SU-DHL-6 (cell line): ENCODE measurements at regions not wholly inside any gene's neighbourhood (a gene's known extent, or its start where the extent isn't known, plus 50 kb on each side); places are given as distances from the start of the nearest gene placed in this dataset.
"Not testable (repeated sequence)": the region's sequence is repeated elsewhere in the genome, so short reads cannot be mapped to it uniquely, and the experiment has no call there.

ENCODE experiments used
- H2AFZ ChIP-seq: fragments of 200-600 bp; sonication (generic); 2 replicates; pipeline ENCODE4 v1.6.1; 2014; ENCODE audit warnings: low read depth, mild to moderate bottlenecking, moderate library complexity, mixed read lengths, antibody characterized with exemption, low read length; ENCODE audit not compliant: severe bottlenecking
- H3F3A ChIP-seq: fragments of 200-600 bp; shearing (Covaris generic); 2 replicates; pipeline ENCODE4 v1.6.0; 2016; ENCODE audit warnings: antibody characterized with exemption, mild to moderate bottlenecking; ENCODE audit not compliant: insufficient read depth
- H3K27ac ChIP-seq: fragments of 200-600 bp; sonication (generic); 2 replicates; pipeline ENCODE4 v1.5.1; 2016; ENCODE audit warnings: low read depth, mild to moderate bottlenecking, low read length, moderate library complexity, mixed read lengths
- H3K27me3 ChIP-seq: fragments of 200-600 bp; sonication (generic), shearing (Covaris generic); 2 replicates; pipeline ENCODE4 v1.6.0; 2014; ENCODE audit warnings: mild to moderate bottlenecking, low read length
- H3K36me3 ChIP-seq: fragments of 200-600 bp; sonication (generic); 2 replicates; pipeline ENCODE4 v1.6.1; 2014; ENCODE audit warnings: mild to moderate bottlenecking, low read length, mixed read lengths
- H3K4me2 ChIP-seq: fragments of 300-600, 200-600 bp; shearing (Covaris generic), sonication (generic); 2 replicates; pipeline ENCODE4 v1.6.0; 2014; ENCODE audit warnings: low read length, low read depth, mild to moderate bottlenecking; ENCODE audit not compliant: poor library complexity, severe bottlenecking
- H3K4me3 ChIP-seq: fragments of 200-600 bp; sonication (generic); 2 replicates; pipeline ENCODE4 v1.5.1; 2014; ENCODE audit warnings: antibody characterized with exemption, low read length, mild to moderate bottlenecking, mixed read lengths; ENCODE audit not compliant: insufficient read depth, poor library complexity, severe bottlenecking
- H3K79me2 ChIP-seq: fragments of 200-600 bp; sonication (generic); 2 replicates; pipeline ENCODE4 v1.6.1; 2014; ENCODE audit warnings: mild to moderate bottlenecking, low read length, moderate library complexity; ENCODE audit not compliant: insufficient read depth
- H3K9ac ChIP-seq: fragments of 200-600 bp; sonication (generic); 2 replicates; pipeline ENCODE4 v1.7.0; 2014; ENCODE audit warnings: mild to moderate bottlenecking, low read length
- H3K9me2 ChIP-seq: fragments of 200-600 bp; sonication (generic); replicated peaks from 2 replicates; pipeline ENCODE4 v1.6.1; 2014; ENCODE audit warnings: low read length; ENCODE audit not compliant: insufficient read depth
- H3K9me3 ChIP-seq: fragments of 200-600 bp; sonication (generic); 2 replicates; pipeline ENCODE4 v1.6.1; 2014; ENCODE audit warnings: low read length, mixed read lengths; ENCODE audit not compliant: insufficient read depth
- H4K20me1 ChIP-seq: fragments of 200-600 bp; sonication (generic); 2 replicates; pipeline ENCODE4 v1.6.1; 2014; ENCODE audit warnings: low read depth, mild to moderate bottlenecking, antibody characterized with exemption, low read length, moderate library complexity, mixed read lengths
- CTCF ChIP-seq: fragments of 200-600 bp; sonication (generic); IDR thresholded peaks from one replicate; pipeline ENCODE4 v1.5.1; 2017; ENCODE audit warnings: antibody characterized with exemption, mild to moderate bottlenecking, low read length, moderate library complexity; ENCODE audit not compliant: insufficient read depth, poor library complexity, severe bottlenecking
- EZH2phosphoT487 ChIP-seq: fragments of 200-600 bp; sonication (generic), shearing (Covaris generic); conservative IDR thresholded peaks from 2 replicates; pipeline ENCODE4 v1.6.1; 2018; ENCODE audit warnings: mild to moderate bottlenecking, antibody characterized with exemption, low read length, moderate library complexity, mixed read lengths

- no peak overlapping the region for H3K4me2 ChIP-seq
- H3K9me3 ChIP-seq = no peaks in the 10 kb centered on the region
- no peak overlapping the region for H3K4me3 ChIP-seq
- H4K20me1 ChIP-seq = no peaks in the 10 kb centered on the region
- no peaks in the 10 kb centered on the region for H3K9me2 ChIP-seq
- H3K27me3 ChIP-seq = no peaks in the 10 kb centered on the region
- no peak overlapping the region for H2AFZ ChIP-seq
- H3K36me3 ChIP-seq = no peaks in the 10 kb centered on the region
- H3F3A ChIP-seq = no peaks in the 10 kb centered on the region
- no peak overlapping the region for H3K27ac ChIP-seq
- TF ChIP-seq EZH2phosphoT487 (no peak), CTCF (no peak)
- no peaks in the 10 kb centered on the region for H3K79me2 ChIP-seq
- no peak overlapping the region for H3K9ac ChIP-seq
These were observed 118.9 kb upstream of the EGR2 start for GRCh38 chr10:62935022-62935421.

GRCh38 chr10:62934258-62934657 lies 118.1 kb upstream of the EGR2 start:
- no peaks in the 10 kb centered on the region; the same call in 1 of the 2 replicates for H3F3A ChIP-seq
- no peaks in the 10 kb centered on the region for H3K27me3 ChIP-seq
- H3K9me3 ChIP-seq = no peaks in the 10 kb centered on the region
- no peak overlapping the region for H3K4me2 ChIP-seq
- H3K79me2 ChIP-seq = no peaks in the 10 kb centered on the region
- H3K4me3 ChIP-seq = no peak overlapping the region
- H2AFZ ChIP-seq = no peak overlapping the region
- no peak overlapping the region for H3K9ac ChIP-seq
- H4K20me1 ChIP-seq = no peaks in the 10 kb centered on the region
- H3K36me3 ChIP-seq = no peaks in the 10 kb centered on the region
- H3K27ac ChIP-seq = no peak overlapping the region
- no peaks in the 10 kb centered on the region for H3K9me2 ChIP-seq
- TF ChIP-seq EZH2phosphoT487 (no peak), CTCF (no peak)

GRCh38 chr10:62928763-62929162 lies 112.6 kb upstream of the EGR2 start:
- H3K36me3 ChIP-seq, H3K4me2 ChIP-seq, H3K27me3 ChIP-seq, H3K79me2 ChIP-seq, H3K9ac ChIP-seq, H3K27ac ChIP-seq, H3K9me3 ChIP-seq, H3F3A ChIP-seq, H3K4me3 ChIP-seq, H2AFZ ChIP-seq, H4K20me1 ChIP-seq, H3K9me2 ChIP-seq: not testable (repeated sequence)

GRCh38 chr10:62926407-62926806 lies 110.2 kb upstream of the EGR2 start:
- no peak overlapping the region for H3K9ac ChIP-seq
- H2AFZ ChIP-seq = no peak overlapping the region
- TF ChIP-seq CTCF (no peak), EZH2phosphoT487 (no peak)
- H3K79me2 ChIP-seq = no peaks in the 10 kb centered on the region
- no peak overlapping the region for H3K27ac ChIP-seq
- H3K4me2 ChIP-seq = no peak overlapping the region
- H3K9me3 ChIP-seq = no peaks in the 10 kb centered on the region
- no peaks in the 10 kb centered on the region for H3K27me3 ChIP-seq
- H3K36me3 ChIP-seq = no peaks in the 10 kb centered on the region
- no peaks in the 10 kb centered on the region for H3K9me2 ChIP-seq
- no peaks in the 10 kb centered on the region for H4K20me1 ChIP-seq
- H3K4me3 ChIP-seq = no peak overlapping the region
- no peaks in the 10 kb centered on the region; the same call in 1 of the 2 replicates for H3F3A ChIP-seq
